ENCODE measurements at regions not wholly inside any gene's neighbourhood (a gene's known extent, or its start where the extent isn't known, plus 50 kb on each side); places are given as distances from the start of the nearest gene placed in this dataset.

DNA sequence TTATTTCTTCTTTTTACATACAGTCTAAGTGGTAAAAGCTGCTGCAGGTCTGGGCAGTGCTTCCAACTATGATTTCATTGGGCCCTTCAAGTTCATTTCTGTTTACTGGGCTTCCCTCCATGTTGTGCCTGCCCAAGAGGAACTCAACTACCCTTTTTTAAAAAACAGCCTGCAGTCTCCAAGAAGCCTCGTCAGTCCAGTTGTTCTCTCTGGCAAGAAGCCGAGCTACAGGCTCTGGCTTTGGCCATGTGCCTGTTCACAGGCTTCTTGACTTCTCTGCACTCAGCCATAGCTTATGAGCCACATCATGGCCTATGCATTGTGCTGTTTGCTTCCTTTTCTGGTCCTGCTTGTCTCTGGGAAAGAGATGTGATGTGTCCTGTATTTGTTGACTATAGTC lies 119.7 kb upstream of the PJA2 start:
- no peak for DNase-seq

DNA sequence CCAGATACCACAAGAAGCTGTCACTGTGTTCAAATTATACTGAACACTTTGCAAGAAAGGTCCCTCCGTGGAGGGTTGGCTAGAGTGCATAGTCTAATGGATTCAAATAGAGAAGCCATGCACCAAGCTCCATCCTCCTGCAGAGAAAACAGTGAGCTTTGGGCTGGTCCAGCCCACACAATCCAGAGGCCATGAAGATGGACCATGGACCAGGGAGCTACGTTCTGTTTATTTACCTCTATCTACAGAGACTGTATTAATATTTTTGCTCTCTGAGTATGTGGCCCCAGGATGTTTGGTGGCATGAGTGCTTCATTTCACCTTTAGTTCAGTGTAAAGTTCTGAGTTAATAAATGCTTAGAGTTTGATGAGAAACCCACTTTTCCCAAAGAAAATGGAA lies 114.8 kb upstream of the PJA2 start:
- DNase-seq, result no peak

DNA sequence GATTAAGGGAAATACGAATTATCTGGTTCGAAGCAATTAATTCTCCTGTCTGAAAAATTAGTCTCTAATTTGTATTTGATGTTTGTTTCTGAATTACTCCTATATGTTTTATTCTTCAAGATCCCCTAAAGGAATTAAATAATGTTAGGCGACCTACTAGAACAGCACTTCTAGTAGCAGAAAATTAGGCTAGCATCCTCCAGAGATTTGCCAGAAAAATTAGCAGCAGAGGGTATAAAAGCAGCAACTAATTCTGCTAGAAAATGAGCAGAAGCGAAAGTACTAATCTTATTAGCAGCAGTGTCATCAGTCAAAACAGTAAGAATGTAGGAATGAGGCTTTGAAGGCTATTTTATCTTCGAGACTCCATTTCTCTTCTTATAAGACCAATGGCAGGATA lies 114.3 kb upstream of the PJA2 start:
- no peak for DNase-seq

DNA sequence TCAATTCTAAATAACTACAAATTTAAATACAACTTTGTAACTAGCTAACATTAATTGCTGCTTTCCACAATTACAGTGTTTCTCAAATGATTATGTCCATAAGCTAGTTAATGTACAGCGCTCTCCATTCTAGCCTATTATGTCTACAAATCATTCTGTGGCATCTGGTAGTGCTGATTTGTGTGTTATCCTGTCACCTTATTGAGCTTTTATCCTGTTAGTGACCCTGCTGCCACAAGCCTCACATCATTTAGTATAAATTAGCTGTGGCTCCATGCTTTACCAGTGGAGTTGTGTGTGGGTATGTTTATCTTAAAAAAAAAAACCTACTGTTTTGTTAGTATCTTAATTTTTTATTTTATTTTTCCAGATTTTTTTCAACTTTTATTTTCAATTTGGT lies 112.6 kb upstream of the PJA2 start:
- DNase-seq, result no peak

DNA sequence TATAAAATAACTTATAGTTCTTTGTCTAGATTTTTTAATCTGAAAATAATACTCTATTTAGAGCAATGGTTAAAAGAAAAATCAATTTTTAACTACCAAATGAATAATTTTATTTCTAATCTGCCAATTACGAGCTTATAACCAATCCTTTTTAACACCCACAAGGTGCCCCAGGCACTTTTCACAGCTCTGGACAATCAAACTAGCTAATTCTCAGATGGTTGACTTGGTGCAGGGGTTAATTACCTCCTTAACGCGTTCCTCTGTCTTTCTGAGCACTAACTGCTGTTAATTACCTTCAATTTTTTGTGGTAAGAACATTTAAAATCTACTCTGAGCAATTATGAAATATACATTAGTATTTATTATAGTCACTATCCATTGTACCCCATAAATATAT lies 109.6 kb upstream of the PJA2 start:
- DNase-seq, result no peak

DNA sequence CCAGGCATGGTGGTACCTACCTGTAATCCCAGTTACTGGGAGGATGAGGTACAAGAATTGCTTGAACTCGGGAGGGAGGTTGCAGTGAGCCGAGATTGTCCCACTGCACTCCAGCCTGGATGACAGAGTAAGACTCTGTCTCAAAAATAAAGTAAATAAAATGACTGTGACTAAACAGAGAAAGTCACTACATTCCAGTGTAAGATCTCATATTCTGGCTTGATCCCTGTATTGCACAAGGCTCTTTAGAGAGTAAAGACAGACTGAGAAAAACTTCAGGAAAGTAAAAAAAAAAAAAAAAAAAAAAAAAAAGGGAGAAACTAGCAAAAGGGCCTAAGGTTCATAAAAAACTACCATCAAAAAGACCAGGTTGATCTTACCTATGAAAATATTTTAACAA lies 106.6 kb upstream of the PJA2 start:
- no peak for DNase-seq

DNA sequence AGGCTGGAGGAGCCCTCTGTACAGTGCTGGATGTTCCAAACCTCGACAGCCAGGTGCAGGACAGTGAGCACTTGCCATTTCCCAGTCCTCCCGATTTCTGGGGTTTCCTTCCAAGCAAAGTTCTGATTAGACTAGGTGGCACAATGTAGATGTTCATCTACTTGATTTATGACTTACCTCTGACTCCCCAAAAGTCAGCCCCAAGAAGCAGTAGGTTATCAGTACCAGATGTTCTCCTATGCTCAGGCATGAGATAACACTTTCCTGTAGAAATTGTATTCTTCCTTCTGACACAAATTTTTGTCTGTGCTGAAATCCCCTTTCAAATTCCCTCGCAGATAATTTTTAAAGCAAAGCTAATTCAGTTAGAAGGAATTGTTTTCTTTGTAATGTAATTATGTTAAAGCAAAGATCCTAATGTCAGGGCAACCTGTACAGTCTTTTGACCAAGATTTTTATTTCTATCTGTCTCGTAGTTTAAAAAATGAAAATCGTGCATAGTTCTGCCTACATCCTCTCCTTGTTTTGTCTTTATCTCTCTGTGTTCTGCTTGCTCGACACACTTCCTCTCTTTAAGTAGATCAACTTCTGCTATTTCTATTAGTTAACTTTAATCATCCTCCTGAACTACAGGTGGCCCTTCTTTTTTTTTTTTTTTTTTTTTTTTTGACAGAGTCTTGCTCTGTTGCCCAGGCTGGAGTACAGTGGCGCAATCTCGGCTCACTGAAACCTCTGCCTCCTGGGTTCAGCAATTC lies 102.4 kb upstream of the PJA2 start:
- DNase-seq, result no peak

DNA sequence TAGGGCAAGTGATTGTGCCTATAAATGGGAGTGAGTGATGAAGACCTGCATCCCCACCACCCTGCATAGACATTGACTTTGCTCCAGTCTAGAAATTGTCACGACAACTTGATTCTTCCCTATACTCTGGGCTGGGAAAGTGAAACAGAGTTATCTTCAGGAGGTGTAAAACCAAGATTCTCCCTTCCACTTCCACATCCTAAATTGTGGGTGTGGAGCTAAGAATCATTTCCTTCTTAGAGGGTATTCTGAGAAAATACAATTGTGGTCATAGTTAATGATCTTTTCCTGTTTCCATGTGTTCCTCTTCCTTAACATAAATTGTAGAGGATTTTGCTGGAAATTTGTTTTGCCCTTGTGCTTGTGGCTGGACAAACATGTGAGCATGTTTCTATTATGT lies 96.8 kb upstream of the PJA2 start:
- DNase-seq, result no peak

DNA sequence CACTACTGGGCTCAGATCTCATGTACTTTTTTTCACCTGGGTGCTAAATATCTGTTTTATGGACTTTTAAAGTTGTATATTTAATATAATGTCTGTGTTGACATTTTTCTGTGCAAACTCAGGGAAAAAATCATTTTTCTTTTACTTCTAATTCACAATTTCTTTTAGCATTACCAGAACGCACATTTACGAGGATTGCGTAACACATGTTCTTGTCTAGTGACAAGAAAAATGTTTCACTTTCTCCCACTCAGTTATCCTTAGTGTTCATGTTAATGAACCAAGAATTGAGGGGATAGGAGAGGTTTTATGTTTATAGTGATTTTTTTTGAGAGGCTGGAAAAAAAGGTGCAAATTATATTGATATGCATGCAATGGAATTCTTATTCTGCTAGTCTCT lies 86.3 kb upstream of the PJA2 start:
- DNase-seq, result no peak

DNA sequence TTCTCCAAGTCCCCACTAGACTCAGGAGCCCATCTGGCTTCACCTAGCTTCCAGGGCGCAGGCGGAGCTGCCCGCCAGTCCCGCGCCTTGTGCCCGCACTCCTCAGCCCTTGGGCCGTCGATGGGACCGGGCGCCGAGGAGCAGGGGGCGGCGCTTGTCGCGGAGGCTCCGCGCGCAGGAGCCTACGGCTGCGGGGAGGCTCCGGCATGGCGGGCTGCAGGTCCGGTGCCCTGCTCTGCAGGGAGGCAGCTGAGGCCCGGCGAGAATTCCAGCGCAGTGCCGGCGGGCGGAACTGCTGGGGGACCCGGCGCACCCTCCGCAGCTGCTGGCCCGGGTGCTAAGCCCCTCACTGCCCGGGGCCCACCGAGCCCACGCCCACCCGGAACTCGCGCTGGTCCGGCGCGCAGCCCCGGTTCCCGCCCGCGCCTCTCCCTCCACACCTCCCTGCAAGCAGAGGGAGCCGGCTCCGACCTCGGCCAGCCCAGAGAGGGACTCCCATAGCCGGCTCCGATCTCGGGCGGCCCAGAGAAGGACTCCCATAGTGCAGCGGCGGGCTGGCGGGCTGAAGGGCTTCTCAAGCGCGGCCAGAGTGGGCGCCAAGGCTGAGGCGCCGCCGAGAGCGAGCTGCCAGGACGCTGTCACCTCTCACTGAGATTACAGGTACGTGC lies 78.1 kb upstream of the PJA2 start:
- no peak for DNase-seq

DNA sequence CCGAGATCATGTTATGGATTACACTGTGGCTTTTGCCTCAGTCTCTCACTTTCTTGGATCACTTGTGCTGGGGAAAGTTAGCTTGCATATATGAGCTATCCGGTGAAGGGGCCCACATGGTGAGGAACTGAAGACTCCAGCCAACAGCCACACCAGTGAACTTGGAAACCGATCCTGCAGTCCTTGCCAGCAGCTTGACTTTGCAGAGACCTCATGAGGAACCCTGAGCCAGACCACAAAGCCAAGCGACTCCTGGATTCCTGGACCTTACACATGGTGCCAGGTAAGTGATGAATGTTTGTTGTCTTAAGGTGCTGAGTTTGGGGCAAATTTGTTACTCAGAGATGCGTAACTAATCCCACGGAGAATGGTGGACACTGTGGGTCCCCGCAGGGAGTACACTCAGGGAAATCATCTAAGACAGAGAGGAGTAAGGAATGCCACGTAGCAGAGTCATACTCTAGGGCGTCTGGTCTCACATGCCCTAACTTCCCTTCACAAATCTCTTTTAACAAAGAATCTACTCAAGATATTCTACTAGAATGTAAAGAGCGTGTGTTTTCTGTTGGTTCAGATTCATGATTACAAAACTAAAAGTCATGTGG lies 76.5 kb upstream of the PJA2 start:
- DNase-seq, result no peak

DNA sequence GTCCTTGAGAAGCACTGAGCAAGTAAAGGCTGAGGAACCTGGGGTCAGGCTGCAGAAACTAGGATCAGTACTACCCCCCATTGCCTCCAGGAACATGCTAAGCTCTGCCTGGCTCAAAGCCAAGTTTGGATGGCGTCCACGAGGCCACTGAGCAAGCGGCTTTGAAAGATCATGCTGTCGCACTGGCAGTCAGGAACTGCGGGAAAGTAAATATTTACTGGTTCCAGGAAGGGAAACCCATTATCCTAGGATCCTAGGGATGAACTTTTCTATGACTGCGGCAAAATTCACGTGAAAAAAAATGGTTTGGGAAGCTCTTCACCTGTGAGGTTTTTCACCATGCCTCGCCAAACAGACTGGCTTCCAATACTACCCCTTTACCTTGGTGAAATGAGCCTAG lies 75.3 kb upstream of the PJA2 start:
- DNase-seq, result peak; percentile 90

DNA sequence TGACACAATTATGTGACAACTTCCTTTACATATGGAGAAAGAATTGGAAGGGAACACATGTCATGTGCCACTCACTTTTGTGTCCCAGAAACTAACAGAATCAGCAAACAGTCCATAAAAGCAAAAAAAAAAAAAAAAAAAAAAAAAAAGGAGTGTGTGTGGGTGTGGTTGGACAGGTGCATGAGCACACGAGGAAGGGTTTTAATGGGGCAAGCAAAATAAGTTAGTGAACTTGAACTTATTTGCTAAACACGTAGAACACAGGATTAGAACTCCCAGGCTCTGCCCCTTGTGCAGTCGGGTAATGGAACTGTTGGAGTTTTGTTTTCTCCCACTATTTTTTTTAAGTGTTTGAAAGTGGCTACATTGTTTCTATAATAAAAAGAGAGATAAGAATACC lies 74.8 kb upstream of the PJA2 start:
- DNase-seq, result peak; percentile 45

DNA sequence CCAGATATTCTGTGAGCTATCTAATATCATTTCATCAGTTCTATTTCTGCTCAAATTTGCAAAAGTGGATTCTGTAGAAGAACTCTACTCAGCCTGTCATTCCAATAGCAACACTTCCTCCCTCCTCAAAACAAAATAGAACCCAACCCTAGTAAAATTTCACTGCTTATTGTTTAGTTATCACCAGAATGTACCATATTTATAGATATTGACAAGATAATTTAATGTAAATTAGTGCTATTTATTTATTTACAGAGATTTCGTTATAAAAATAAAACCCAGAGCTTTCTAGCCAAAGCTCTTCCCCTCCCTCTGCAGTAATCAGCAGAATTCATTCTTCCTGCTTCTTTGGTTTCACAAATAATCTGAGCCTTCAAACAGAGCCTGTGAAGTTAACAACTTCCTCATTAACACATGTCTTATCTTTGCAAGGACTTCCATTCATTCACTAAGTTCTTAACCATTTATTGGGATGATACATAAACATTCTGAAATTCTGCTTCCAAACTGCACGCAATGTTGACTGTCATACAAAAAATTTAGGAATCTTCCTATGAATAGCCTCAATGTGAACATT lies 73.7 kb upstream of the PJA2 start:
- no peak for DNase-seq

DNA sequence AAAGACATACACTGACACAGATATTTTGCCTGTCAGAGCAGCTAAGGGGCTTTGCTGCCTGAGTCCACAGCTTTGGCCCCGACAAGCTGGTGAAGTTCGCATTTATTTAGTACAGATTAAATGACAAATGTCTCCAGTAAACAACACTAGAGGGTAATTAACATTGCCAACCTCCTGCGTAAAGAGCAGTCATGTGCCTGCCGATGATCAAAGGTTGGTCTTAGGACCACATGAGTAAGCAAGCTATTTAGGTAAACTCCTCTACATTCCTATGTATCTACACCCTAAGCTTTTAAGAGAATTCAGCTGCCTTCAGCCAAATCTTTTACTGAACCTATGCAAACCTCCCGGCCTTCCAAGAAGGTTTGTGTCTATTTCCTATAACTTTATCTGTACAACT lies 73.0 kb upstream of the PJA2 start:
- DNase-seq, result no peak

DNA sequence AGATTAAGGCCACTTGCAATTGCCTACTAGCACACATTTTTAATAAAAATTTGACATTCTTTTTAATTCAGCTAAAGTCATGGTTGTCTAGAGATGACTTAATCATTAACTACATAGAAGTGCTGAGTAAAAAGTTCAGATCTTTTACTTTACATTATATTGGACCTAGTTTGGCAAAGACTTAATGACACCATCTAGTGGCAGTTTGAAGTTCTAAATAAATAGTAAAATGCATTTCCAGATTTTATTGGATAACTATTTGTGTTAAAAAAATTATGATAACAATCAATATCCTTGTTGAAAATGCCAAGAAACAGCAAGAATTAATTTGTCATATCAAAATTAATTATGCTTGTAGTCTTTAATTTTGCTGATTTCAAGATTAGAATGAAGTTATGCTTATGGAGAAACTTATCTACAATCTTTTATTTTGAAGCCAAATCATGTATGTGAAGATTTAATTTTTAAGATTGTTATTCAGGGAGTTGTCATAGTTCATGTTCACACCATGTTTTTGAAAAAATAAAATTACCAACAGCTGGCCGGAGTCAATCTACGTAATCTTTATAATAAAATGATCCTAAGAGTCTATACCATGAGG lies 69.6 kb upstream of the PJA2 start:
- DNase-seq, result peak; percentile 67

DNA sequence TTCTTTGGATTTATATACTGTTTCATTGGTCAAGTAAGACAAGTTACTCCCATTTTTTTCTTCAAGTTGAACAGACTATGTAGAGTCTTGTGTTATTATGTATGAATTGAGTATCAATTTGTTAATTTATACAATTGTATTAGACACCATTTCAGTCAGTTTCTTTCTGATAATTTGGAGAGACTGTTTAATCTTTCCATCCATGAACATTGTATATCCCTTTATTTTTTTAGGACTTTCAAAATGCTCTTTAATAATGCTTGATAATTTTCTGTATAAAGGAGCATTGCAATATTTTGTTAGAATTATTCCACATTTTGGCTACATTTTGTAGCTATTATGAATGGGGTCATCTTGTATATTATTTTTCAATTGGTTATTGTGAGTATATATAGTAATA lies 69.1 kb upstream of the PJA2 start:
- no peak for DNase-seq

DNA sequence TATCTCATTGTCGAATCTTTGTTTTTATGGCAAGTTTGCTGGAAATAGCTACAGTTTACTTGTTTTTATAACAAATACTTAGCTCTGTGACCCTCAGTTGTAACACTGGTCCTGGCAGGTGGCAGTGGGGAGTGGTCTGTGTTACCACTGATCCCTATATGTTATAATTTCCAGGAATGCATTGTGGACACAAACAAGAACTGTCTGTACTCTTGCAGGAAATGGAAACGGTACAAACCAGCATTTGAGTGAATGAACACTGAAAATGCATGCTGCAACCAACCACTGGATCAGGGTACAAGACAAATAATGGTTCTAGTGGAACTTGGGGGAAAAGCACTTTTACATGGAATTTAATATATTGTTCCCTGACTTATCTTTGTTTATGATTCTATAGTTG lies 66.5 kb upstream of the PJA2 start:
- no peak for DNase-seq

DNA sequence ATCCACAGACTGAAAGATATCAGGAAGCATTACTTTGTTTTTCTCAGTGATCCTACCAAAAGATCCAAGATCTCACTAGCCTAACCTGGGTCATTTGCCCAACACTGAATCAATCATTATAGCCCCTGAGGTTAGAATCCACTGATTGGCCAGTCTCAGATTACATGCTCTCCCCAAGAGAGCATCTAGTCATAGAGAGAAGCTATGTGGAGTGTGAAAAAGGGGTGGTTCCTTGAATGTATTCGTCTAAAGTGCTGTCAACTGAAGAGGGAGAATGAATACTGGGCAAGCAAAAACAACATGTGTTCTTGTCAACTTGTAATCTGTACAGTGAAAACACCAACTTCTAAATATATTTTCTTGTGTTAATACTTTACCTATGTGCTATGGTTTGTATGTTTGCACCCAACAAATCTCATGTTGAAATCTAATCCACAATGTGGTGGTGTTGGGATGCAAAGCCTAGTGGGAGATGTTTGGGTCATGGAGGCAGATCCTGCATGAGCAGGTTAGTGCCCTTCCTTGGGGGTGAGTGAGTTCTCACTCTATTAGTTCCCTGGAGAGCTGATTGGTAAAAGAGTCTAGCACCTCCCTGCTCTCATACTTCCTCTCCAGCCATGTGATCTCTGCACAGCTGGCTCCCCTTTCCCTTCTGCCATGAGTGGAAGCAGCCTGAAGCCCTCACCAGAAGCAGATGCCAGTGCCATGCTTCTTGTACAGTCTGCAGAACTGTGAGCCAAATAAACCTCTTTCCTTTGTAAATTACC lies 60.3 kb upstream of the PJA2 start:
- DNase-seq, result no peak

DNA sequence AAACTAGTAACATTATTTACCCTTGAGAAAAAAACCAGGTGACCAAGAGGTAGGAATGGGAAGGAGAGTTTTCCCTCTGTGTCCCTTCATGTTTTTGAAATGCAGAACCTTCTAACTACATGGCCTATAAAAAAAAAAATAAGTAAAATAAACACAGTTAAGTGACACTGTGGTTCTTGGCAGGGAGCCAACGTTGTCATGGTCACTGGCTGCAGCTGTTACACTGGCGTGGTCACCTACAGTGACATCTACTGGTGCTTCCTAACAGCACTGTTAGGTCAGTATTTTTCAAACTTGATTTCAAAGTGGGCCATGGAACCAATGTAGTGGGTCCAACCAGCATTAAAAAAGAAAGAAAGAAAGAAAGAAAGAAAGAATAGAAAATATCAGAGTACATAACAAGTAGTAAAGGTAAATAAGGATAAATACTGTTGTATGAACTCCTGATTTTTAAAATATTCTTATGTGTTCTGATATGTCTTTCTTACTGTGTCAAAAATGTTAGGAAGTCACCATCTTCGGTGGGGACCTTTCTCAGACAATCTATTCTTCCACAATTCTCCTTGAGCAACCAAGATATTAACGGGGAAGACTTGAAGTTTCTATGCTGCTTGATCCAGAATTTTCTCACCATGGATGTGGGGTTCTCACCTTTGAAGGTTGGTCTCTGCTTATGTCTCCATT lies 59.1 kb upstream of the PJA2 start:
- DNase-seq, result peak; percentile 98

DNA sequence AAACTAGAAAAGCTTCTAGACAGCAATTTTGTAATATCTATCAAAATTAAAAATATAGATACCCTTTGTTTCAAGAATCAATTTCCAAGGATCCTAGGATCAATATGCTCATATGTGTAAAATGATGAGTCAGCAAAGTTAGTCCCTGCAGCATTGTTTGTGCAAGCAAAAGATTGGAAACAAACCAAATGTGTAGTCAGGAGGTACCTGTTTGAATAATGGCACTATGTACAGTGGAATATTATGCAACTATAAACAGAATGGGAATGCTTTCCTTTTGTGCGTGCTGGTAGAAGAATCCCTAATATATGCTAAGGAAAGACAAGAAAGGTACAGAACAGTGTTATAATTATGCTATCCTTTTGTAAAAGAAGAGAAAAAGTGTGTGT lies 58.5 kb upstream of the PJA2 start:
- peak; percentile 64 for DNase-seq

DNA sequence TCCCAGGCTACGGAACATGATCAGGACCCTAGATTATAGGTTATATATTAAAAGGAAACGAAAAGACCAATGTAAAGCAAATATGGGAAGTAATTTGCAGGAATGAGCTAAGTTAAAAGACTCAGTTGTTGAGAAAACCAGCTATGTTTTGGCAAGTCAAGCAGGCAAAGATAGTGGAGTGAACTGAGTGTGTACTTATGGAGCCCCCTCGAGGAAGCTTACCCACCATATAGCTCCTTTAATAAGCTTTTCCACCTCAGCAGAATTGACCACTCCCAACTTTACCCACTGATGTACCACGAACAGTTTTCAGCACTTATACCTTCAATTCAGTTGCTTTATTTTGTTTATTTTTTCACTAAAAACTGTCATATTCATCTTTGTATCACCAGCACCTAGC lies 57.3 kb upstream of the PJA2 start:
- no peak for DNase-seq

Measured in DMS53 (cell line).